Endothelial cell of umbilical vein (primary cell): ENCODE measurements at regions not wholly inside any gene's neighbourhood (a gene's known extent, or its start where the extent isn't known, plus 50 kb on each side); places are given as distances from the start of the nearest gene placed in this dataset.

Experiments
- BruUV-seq: library from RNA; stranded (reverse); fragments of 400-500 nt; replicated peaks from 2 replicates; lab custom pipeline; 2021; lab: Mats Ljungman, UMichigan
- CTCF ChIA-PET: fragments of 300-600, 350-600 bp; sonication (Branson Sonifier 250); formaldehyde crosslinking; loops from one replicate; lab custom pipeline; 2021; ENCODE audit warnings: antibody characterized with exemption, inconsistent platforms; lab: Charles Lee
- POLR2A ChIA-PET: fragments of 300-600, 350-600 bp; sonication (Branson Sonifier 250); formaldehyde crosslinking; loops from one replicate; lab custom pipeline; 2021; ENCODE audit warnings: antibody characterized with exemption, inconsistent platforms; lab: Charles Lee
- DNase-seq: peaks from one replicate; pipeline ENCODE4 v3.0.0-alpha.2; 2011; ENCODE audit warnings: low read depth, low spot score
- FAIRE-seq: peaks from 2 replicates; lab custom pipeline; 2011; peaks lifted over from hg19 to GRCh38; lab: Jason Lieb, UNC
- H2AFZ ChIP-seq: 2 replicates; pipeline ENCODE4 v1.6.0; 2012; ENCODE audit warnings: low read depth, low read length, control low read depth, inconsistent platforms
- H3K27ac ChIP-seq: 2 replicates; pipeline ENCODE4 v1.5.1; 2011; ENCODE audit warnings: low read depth, mild to moderate bottlenecking, control low read depth, low read length, moderate library complexity; ENCODE audit not compliant: insufficient read depth
- H3K27me3 ChIP-seq, 2 experiments: 2 replicates each; pipeline versions ENCODE4 v1.6.0 to v1.6.1; 2011; ENCODE audit warnings: low read length in 2 of 2, mixed read lengths in 1 of 2; ENCODE audit not compliant: control insufficient read depth in 2 of 2, insufficient read depth in 2 of 2
- H3K36me3 ChIP-seq, 2 experiments: 2 replicates in 1 of 2; 3 replicates in 1 of 2; pipeline ENCODE4 v1.5.1; 2011; ENCODE audit warnings: low read length in 2 of 2, mild to moderate bottlenecking in 1 of 2, moderate library complexity in 1 of 2; ENCODE audit not compliant: control insufficient read depth in 2 of 2, insufficient read depth in 2 of 2; ENCODE audit errors: extremely low read depth in 1 of 2
- H3K4me1 ChIP-seq: 3 replicates; pipeline ENCODE4 v1.5.1; 2011; ENCODE audit warnings: mild to moderate bottlenecking, low read length; ENCODE audit not compliant: control insufficient read depth, insufficient read depth; ENCODE audit errors: extremely low read depth
- H3K4me2 ChIP-seq: 2 replicates; pipeline ENCODE4 v1.6.1; 2011; ENCODE audit warnings: low read length, control low read depth, mixed read lengths; ENCODE audit not compliant: insufficient read depth
- H3K4me3 ChIP-seq, 3 experiments: fragments of 200-600 bp in 1 of 3; sonication (generic), shearing (Covaris generic) in 1 of 3; replicated peaks in 1 of 3; 2 replicates each; pipeline ENCODE4 v1.5.1; 2011 to 2016; ENCODE audit warnings: control low read depth in 3 of 3, low read length in 3 of 3, mild to moderate bottlenecking in 2 of 3, inconsistent platforms in 1 of 3, low read depth in 1 of 3, moderate library complexity in 1 of 3; ENCODE audit not compliant: insufficient read depth in 1 of 3
- H3K79me2 ChIP-seq: 2 replicates; pipeline ENCODE4 v1.6.0; 2012; ENCODE audit warnings: low read length, inconsistent platforms; ENCODE audit not compliant: control insufficient read depth, insufficient read depth
- H3K9ac ChIP-seq: replicated peaks from 2 replicates; pipeline ENCODE3; 2011; ENCODE audit warnings: low read length, control low read depth; ENCODE audit not compliant: insufficient read depth; ENCODE audit errors: extremely low read depth
- H3K9me1 ChIP-seq: replicated peaks from 3 replicates; pipeline ENCODE4 v1.6.0; 2011; ENCODE audit warnings: mild to moderate bottlenecking, low read length; ENCODE audit not compliant: control insufficient read depth, insufficient read depth; ENCODE audit errors: extremely low read depth
- H3K9me3 ChIP-seq: replicated peaks from 2 replicates; pipeline ENCODE4 v1.5.1; 2012; ENCODE audit warnings: low read length, inconsistent platforms; ENCODE audit not compliant: control insufficient read depth, insufficient read depth
- H4K20me1 ChIP-seq: replicated peaks from 2 replicates; pipeline ENCODE3; 2011; ENCODE audit warnings: mild to moderate bottlenecking, low read length; ENCODE audit not compliant: control insufficient read depth, insufficient read depth; ENCODE audit errors: extremely low read depth
- CTCF ChIP-seq, 2 donors: IDR thresholded peaks; 1 replicate in 1 of 2; 2 replicates in 1 of 2; pipeline ENCODE4 v1.5.1; 2011; ENCODE audit warnings: low read length in 2 of 2, mild to moderate bottlenecking in 2 of 2, moderate library complexity in 2 of 2, control low read depth in 1 of 2, inconsistent platforms in 1 of 2, low read depth in 1 of 2; ENCODE audit not compliant: insufficient read depth in 1 of 2; ENCODE audit errors: extremely low read depth in 1 of 2
- EZH2 ChIP-seq: IDR thresholded peaks from 2 replicates; pipeline ENCODE4 v1.6.1; 2012; ENCODE audit warnings: borderline replicate concordance, low read depth, mild to moderate bottlenecking, moderate library complexity, low read length, inconsistent platforms; ENCODE audit not compliant: severe bottlenecking
- FOS ChIP-seq: IDR thresholded peaks from 2 replicates; pipeline ENCODE4 v1.6.1; 2011; ENCODE audit warnings: mild to moderate bottlenecking, low read length, moderate library complexity, borderline replicate concordance; ENCODE audit not compliant: insufficient read depth
- GATA2 ChIP-seq: IDR thresholded peaks from 2 replicates; pipeline ENCODE4 v1.7.0; 2011; ENCODE audit warnings: low read depth, mild to moderate bottlenecking, moderate library complexity, mixed read lengths, low read length; ENCODE audit not compliant: insufficient read length, insufficient read depth
- JUN ChIP-seq: IDR thresholded peaks from 2 replicates; pipeline ENCODE4 v1.6.1; 2011; ENCODE audit warnings: borderline replicate concordance, low read depth; ENCODE audit not compliant: insufficient read length, insufficient read depth
- MAX ChIP-seq: IDR thresholded peaks from 2 replicates; pipeline ENCODE4 v1.6.1; 2011; ENCODE audit not compliant: insufficient read depth, insufficient read length
- MYC ChIP-seq: IDR thresholded peaks from one replicate; pipeline ENCODE4 v1.6.1; 2011; ENCODE audit warnings: mild to moderate bottlenecking, low read depth, low read length
- POLR2A ChIP-seq: IDR thresholded peaks from 2 replicates; pipeline ENCODE4 v1.6.1; 2012; ENCODE audit warnings: low read depth, mild to moderate bottlenecking, control low read depth, low read length
- POLR2AphosphoS5 ChIP-seq: IDR thresholded peaks from 2 replicates; pipeline ENCODE4 v1.6.1; 2012; ENCODE audit warnings: low read depth, mild to moderate bottlenecking, control low read depth, low read length, moderate library complexity; ENCODE audit not compliant: insufficient read depth
- dilution Hi-C: fragments of 300-500 bp; cut with MboI; formaldehyde crosslinking; loops from one replicate; pipeline ENCODE4 v1.15.0; 2019; ENCODE audit warnings: low sequenced_read_pairs; ENCODE audit not compliant: extremely low pct_ligation_motif_present
- intact Hi-C: fragments of 100-400 bp; cut with micrococcal nuclease; formaldehyde crosslinking; loops from one replicate; pipeline ENCODE4 v1.10.0; 2022

GRCh38 chr7:3138206-3138605 lies 94.5 kb upstream of the CARD11 start:
- Histone ChIP-seq H3K27me3 (peaks cover 0 to 2% of the 10 kb centered on the region in 2 experiments), H3K9me1 (no peaks in the 10 kb centered on the region), H4K20me1 (no peaks in the 10 kb centered on the region), H3K4me3 (no peak overlapping the region), H3K9me3 (no peaks in the 10 kb centered on the region), H3K4me1 (no peaks in the 10 kb centered on the region), H3K27ac (no peak overlapping the region), H3K79me2 (no peaks in the 10 kb centered on the region), H3K36me3 (no peaks in the 10 kb centered on the region), H2AFZ (no peak overlapping the region), H3K4me2 (no peak overlapping the region), H3K9ac (no peak overlapping the region)
- no TSS peak for BruUV-seq
- no peak for TF ChIP-seq MYC
- no peak for TF ChIP-seq GATA2
- no peak for TF ChIP-seq POLR2A
- TF ChIP-seq POLR2AphosphoS5: no peak
- no peak for TF ChIP-seq MAX
- TF ChIP-seq CTCF (IDR thresholded peaks at IDR 0.05; ENCODE audit: extremely low read depth in 1 of 2, insufficient read depth in 1 of 2, low read depth in 1 of 2, low read length in 2 of 2): no peak
- no peak for TF ChIP-seq EZH2
- no peak for TF ChIP-seq FOS
- TF ChIP-seq JUN: no peak
- dilution Hi-C loops (no loop called here), intact Hi-C loops (no loop called here)
- no peak for FAIRE-seq
- ChIA-PET CTCF (no interaction called here), POLR2A (no interaction called here)
- no peak for DNase-seq
